Fibroblast of mammary gland (primary cell): ENCODE measurements at regions not wholly inside any gene's neighbourhood (a gene's known extent, or its start where the extent isn't known, plus 50 kb on each side); places are given as distances from the start of the nearest gene placed in this dataset.

Experiments used
- DNase-seq: peaks from one replicate; pipeline ENCODE4 v3.0.0-alpha.2; 2010; ENCODE audit warnings: low read depth
- H3K4me3 ChIP-seq: 2 replicates; pipeline ENCODE4 v1.5.1; 2011; ENCODE audit warnings: low read depth, mild to moderate bottlenecking, low read length, moderate library complexity; ENCODE audit not compliant: control insufficient read depth
- CTCF ChIP-seq: conservative IDR thresholded peaks from 2 replicates; pipeline ENCODE4 v1.5.1; 2011; ENCODE audit warnings: low read depth, low read length, inconsistent platforms; ENCODE audit not compliant: control insufficient read depth, insufficient read depth

GRCh38 chr4:117549524-117549923 is 464.1 kb upstream of the TRAM1L1 start:
- TF ChIP-seq CTCF: no peak

GRCh38 chr4:117550085-117550484 is 464.7 kb upstream of the TRAM1L1 start:
- TF ChIP-seq CTCF: no peak
- DNase-seq: no peak
- H3K4me3 ChIP-seq: no peak overlapping the region

More at GRCh38 chr4:117549524-117549923, 464.1 kb upstream of the TRAM1L1 start:
- DNase-seq: no peak
- no peak overlapping the region for H3K4me3 ChIP-seq

- peak; percentile 2 for DNase-seq
- TF ChIP-seq CTCF: no peak
- H3K4me3 ChIP-seq: no peak overlapping the region
These were observed 474.0 kb upstream of the NDST3 start for GRCh38 chr4:117560329-117560728.

GRCh38 chr4:117574085-117574484 is 460.2 kb upstream of the NDST3 start:
- no peak for DNase-seq
- no peak for TF ChIP-seq CTCF
- no peak overlapping the region for H3K4me3 ChIP-seq

- no peak for DNase-seq
- no peak overlapping the region for H3K4me3 ChIP-seq
- TF ChIP-seq CTCF: no peak
These were observed 458.4 kb upstream of the NDST3 start for GRCh38 chr4:117575850-117576249.

- no peak for TF ChIP-seq CTCF
- no peak overlapping the region for H3K4me3 ChIP-seq
- DNase-seq: no peak
These were observed 456.5 kb upstream of the NDST3 start for GRCh38 chr4:117577686-117578311.

GRCh38 chr4:117588771-117589170 is 445.5 kb upstream of the NDST3 start:
- no peak for TF ChIP-seq CTCF
- no peak for DNase-seq
- no peak overlapping the region for H3K4me3 ChIP-seq
